A673 (cell line): ENCODE measurements at regions not wholly inside any gene's neighbourhood (a gene's known extent, or its start where the extent isn't known, plus 50 kb on each side); places are given as distances from the start of the nearest gene placed in this dataset.

Experiments used
- BruUV-seq: library from RNA; stranded (reverse); fragments of 400-500 nt; replicated peaks from 2 replicates; lab custom pipeline; 2021; lab: Mats Ljungman, UMichigan
- CTCF ChIA-PET: fragments of 300-600 bp; sonication (Branson Sonifier 250); formaldehyde crosslinking; loops from one replicate; lab custom pipeline; 2022; ENCODE audit warnings: antibody characterized with exemption; lab: Charles Lee
- POLR2A ChIA-PET: fragments of 300-600 bp; sonication (Branson Sonifier 250); formaldehyde crosslinking; loops from one replicate; lab custom pipeline; 2022; ENCODE audit warnings: antibody characterized with exemption; ENCODE audit not compliant: low non-redundant PET; lab: Charles Lee
- DNase-seq: peaks from one replicate; pipeline ENCODE4 v3.0.0-alpha.2; 2015; ENCODE audit warnings: low spot score
- H3K27ac ChIP-seq: fragments of 200-600 bp; sonication (generic); 2 replicates; pipeline ENCODE4 v1.5.1; 2016; ENCODE audit warnings: mixed run types, low read depth, mild to moderate bottlenecking, mixed read lengths, antibody characterized with exemption, low read length; ENCODE audit not compliant: poor library complexity, severe bottlenecking
- H3K27me3 ChIP-seq: fragments of 200-600 bp; sonication (generic); replicated peaks from 2 replicates; pipeline ENCODE4 v1.6.1; 2017; ENCODE audit warnings: mixed run types, low read depth, mild to moderate bottlenecking, mixed read lengths, antibody characterized with exemption, low read length; ENCODE audit not compliant: insufficient read depth, poor library complexity
- H3K36me3 ChIP-seq: fragments of 200-600 bp; sonication (generic); 2 replicates; pipeline ENCODE4 v1.6.1; 2016; ENCODE audit warnings: mixed run types, mild to moderate bottlenecking, mixed read lengths, antibody characterized with exemption, low read length; ENCODE audit not compliant: insufficient read depth, poor library complexity, severe bottlenecking
- H3K4me1 ChIP-seq: fragments of 200-600 bp; sonication (generic); 2 replicates; pipeline ENCODE4 v1.6.1; 2017; ENCODE audit warnings: mixed run types, mild to moderate bottlenecking, mixed read lengths, antibody characterized with exemption, low read length; ENCODE audit not compliant: insufficient read depth, poor library complexity, severe bottlenecking
- H3K4me3 ChIP-seq: fragments of 200-600 bp; sonication (generic); 2 replicates; pipeline ENCODE4 v1.5.1; 2016; ENCODE audit warnings: low read depth, mixed run types, mild to moderate bottlenecking, mixed read lengths, low read length; ENCODE audit not compliant: poor library complexity, severe bottlenecking
- H3K9me3 ChIP-seq: fragments of 200-600 bp; sonication (generic); 2 replicates; pipeline ENCODE4 v1.6.1; 2016; ENCODE audit warnings: mixed run types, low read depth, mild to moderate bottlenecking, mixed read lengths, antibody characterized with exemption, low read length; ENCODE audit not compliant: poor library complexity, severe bottlenecking
- EZH2 ChIP-seq: fragments of 200-600 bp; sonication (generic); IDR thresholded peaks from 2 replicates; pipeline ENCODE4 v1.6.1; 2017; ENCODE audit warnings: borderline replicate concordance, low read depth, mild to moderate bottlenecking, mixed read lengths, antibody characterized with exemption, low read length; ENCODE audit not compliant: poor library complexity, severe bottlenecking
- intact Hi-C: fragments of 100-400 bp; cut with micrococcal nuclease; formaldehyde crosslinking; loops from one replicate; pipeline ENCODE4 v1.10.0; 2022; ENCODE audit not compliant: unreplicated experiment
- TF ChIP-seq, protein P1 (sequence below): fragments of 300-800, 200-600 bp; sonication (generic); conservative IDR thresholded peaks from 2 replicates; pipeline ENCODE4 v1.5.1; 2017; ENCODE audit warnings: low read depth, mild to moderate bottlenecking, antibody characterized with exemption, low read length, moderate library complexity, mixed read lengths

DNA sequence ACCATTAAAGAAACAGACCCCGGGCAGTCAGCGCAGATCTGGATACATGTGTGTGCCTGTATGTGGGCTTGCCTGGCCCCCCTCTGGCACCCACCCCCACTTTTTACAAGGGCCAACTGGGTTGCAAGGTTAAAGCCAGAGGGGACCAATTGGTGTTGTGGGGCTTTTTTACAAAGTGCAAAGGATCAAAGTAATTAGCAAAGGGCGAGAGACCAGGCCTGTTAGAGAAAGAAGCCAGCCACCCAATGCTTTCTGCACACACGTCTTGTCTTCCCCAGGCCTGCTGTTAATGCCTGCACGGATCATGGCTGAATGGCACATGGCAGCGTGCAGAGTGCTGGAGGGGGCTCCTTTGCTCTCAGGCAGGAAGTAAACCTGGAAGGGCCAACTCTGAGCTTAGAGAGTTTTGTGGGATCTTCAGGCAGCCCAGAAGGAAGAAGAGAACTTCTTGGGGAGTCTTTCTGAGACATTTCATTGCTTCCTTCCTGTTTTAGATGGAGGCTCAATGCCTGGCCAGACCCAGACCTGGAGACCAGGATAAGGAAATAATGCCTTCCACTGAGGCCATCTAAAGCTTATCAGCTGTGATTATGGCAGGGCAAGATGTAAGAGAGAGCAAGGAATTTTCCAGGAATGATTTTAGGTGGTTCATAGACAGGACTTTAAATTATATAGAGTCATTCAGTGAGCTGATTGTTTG is 523.4 kb upstream of the TBX3 start:
- CTCF ChIA-PET: no interaction called here
- H3K27me3 ChIP-seq: no peaks in the 10 kb centered on the region
- TF ChIP-seq, protein P1, sequence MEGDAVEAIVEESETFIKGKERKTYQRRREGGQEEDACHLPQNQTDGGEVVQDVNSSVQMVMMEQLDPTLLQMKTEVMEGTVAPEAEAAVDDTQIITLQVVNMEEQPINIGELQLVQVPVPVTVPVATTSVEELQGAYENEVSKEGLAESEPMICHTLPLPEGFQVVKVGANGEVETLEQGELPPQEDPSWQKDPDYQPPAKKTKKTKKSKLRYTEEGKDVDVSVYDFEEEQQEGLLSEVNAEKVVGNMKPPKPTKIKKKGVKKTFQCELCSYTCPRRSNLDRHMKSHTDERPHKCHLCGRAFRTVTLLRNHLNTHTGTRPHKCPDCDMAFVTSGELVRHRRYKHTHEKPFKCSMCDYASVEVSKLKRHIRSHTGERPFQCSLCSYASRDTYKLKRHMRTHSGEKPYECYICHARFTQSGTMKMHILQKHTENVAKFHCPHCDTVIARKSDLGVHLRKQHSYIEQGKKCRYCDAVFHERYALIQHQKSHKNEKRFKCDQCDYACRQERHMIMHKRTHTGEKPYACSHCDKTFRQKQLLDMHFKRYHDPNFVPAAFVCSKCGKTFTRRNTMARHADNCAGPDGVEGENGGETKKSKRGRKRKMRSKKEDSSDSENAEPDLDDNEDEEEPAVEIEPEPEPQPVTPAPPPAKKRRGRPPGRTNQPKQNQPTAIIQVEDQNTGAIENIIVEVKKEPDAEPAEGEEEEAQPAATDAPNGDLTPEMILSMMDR: no peak
- no peak for TF ChIP-seq EZH2

DNA sequence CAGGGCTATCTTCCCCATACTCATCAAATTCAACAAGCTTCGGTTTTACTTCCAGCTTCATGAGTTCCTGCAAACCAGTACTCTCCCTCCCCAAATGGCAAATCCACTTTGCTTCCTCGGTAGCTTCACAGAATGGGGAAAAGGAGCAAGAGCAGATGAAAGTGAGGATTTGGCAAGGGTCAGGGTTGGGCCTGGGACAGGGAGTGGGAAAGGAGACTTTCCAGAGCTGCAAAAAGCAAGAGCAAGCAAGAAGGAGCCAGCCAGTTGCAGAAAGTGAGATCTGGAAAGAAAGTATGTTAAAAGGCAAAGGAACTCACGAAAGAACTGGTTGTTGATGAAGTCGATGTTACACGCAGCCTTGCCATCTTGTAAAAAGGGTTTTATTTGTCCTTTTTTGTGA is 522.8 kb upstream of the TBX3 start:
- intact Hi-C loops: no loop called here
- no TSS peak for BruUV-seq
- Histone ChIP-seq H3K4me1 (no peaks in the 10 kb centered on the region), H3K27me3 (no peaks in the 10 kb centered on the region), H3K4me3 (no peak overlapping the region), H3K9me3 (peaks cover 2% of the 10 kb centered on the region), H3K36me3 (no peaks in the 10 kb centered on the region), H3K27ac (no peak overlapping the region)
- ChIA-PET POLR2A (no interaction called here), CTCF (no interaction called here)
- TF ChIP-seq, protein P1: no peak
- no peak for TF ChIP-seq EZH2
- DNase-seq: no peak

More for the DNA sequence above, 523.4 kb upstream of the TBX3 start:
- BruUV-seq: no TSS peak
- intact Hi-C loops: no loop called here
- H3K4me1 ChIP-seq: no peaks in the 10 kb centered on the region
- H3K27ac ChIP-seq: no peak overlapping the region
- DNase-seq: no peak
- no peak overlapping the region for H3K4me3 ChIP-seq
- no peaks in the 10 kb centered on the region for H3K36me3 ChIP-seq
- peaks cover 2% of the 10 kb centered on the region for H3K9me3 ChIP-seq
- POLR2A ChIA-PET: no interaction called here

DNA sequence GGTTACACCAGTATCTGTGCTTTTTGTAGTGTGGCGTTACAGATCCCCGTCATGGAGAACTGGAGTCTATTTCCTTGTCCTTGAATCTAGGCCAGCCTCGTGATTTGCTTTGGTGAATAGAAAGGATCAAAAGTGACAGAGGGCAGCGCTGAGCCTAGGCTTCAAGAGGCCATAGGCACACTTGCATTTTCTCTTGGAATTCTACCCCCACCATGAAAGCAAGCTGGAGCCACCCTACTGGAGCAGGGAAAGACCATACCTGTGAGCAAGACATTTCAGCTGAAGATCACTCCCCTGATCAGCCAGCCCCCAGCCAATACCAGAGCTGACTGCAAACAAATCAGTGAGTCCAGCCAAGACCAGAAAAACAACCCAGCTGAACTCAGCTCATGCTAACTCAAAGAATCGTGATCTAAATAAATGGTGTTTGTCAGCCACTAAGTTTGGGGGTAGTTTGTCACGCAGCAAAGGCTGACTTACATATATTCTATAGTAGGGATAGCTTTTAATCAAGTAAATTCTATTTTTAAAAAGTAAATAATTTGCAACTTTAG is 521.9 kb upstream of the TBX3 start:
- TF ChIP-seq, protein P1: no peak
- no peak for TF ChIP-seq EZH2
- no TSS peak for BruUV-seq
- no peaks in the 10 kb centered on the region for H3K36me3 ChIP-seq
- ChIA-PET POLR2A (no interaction called here), CTCF (no interaction called here)
- intact Hi-C loops: no loop called here
- no peaks in the 10 kb centered on the region for H3K4me1 ChIP-seq
- no peak for DNase-seq
- H3K9me3 ChIP-seq: peaks cover 2% of the 10 kb centered on the region
- no peaks in the 10 kb centered on the region for H3K27me3 ChIP-seq
- H3K27ac ChIP-seq: no peak overlapping the region
- no peak overlapping the region for H3K4me3 ChIP-seq
